RWPE2 (cell line): ENCODE measurements at regions not wholly inside any gene's neighbourhood (a gene's known extent, or its start where the extent isn't known, plus 50 kb on each side); places are given as distances from the start of the nearest gene placed in this dataset.

Experiments
- ATAC-seq: fragments of 200-7000 bp; cut with Tn5 transposase; 3 replicates; pipeline ENCODE4 v1.9.1; 2021; ENCODE audit warnings: low read depth
- DNase-seq: peaks from one replicate; pipeline ENCODE4 v3.0.0-alpha.2; 2020; ENCODE audit warnings: low spot score
- H3K27ac ChIP-seq: fragments of 450-650 bp; 2 replicates; pipeline ENCODE4 v1.5.1; 2017; ENCODE audit warnings: mild to moderate bottlenecking; ENCODE audit not compliant: poor library complexity, severe bottlenecking
- H3K27me3 ChIP-seq: fragments of 250-450 bp; sonication (Bioruptor Pico); 2 replicates; pipeline ENCODE4 v1.5.1; 2021; ENCODE audit warnings: mild to moderate bottlenecking, moderate library complexity; ENCODE audit not compliant: insufficient read depth, poor library complexity, severe bottlenecking
- H3K36me3 ChIP-seq: fragments of 250-450 bp; sonication (Bioruptor Pico); 2 replicates; pipeline ENCODE4 v1.5.1; 2020; ENCODE audit warnings: low read depth, mild to moderate bottlenecking, moderate library complexity
- H3K4me1 ChIP-seq: fragments of 250-450 bp; sonication (Bioruptor Pico); 2 replicates; pipeline ENCODE4 v1.5.1; 2021; ENCODE audit warnings: mild to moderate bottlenecking, moderate library complexity; ENCODE audit not compliant: insufficient read depth, poor library complexity, severe bottlenecking
- H3K4me3 ChIP-seq: fragments of 250-450 bp; sonication (Bioruptor Pico); 2 replicates; pipeline ENCODE4 v1.5.1; 2021; ENCODE audit warnings: mild to moderate bottlenecking, moderate library complexity; ENCODE audit not compliant: severe bottlenecking
- H3K9me3 ChIP-seq: fragments of 250-450 bp; sonication (Bioruptor Pico); 2 replicates; pipeline ENCODE4 v1.5.1; 2021; ENCODE audit warnings: mild to moderate bottlenecking, moderate library complexity; ENCODE audit not compliant: severe bottlenecking
- CTCF ChIP-seq: fragments of 450-650 bp; IDR thresholded peaks from one replicate; pipeline ENCODE4 v1.5.1; 2017; ENCODE audit warnings: mild to moderate bottlenecking, moderate library complexity; ENCODE audit not compliant: poor library complexity, severe bottlenecking

GRCh38 chr11:119863851-119864601, 135.0 kb upstream of the NECTIN1 start:
- H3K4me1 ChIP-seq = peaks cover 5% of the 10 kb centered on the region
- no peaks in the 10 kb centered on the region for H3K9me3 ChIP-seq
- no peak overlapping the region for H3K4me3 ChIP-seq
- DNase-seq (no peak), ATAC-seq (no peak)
- H3K27ac ChIP-seq = no peak overlapping the region
- H3K27me3 ChIP-seq = no peaks in the 10 kb centered on the region
- H3K36me3 ChIP-seq = no peaks in the 10 kb centered on the region
- no peak for TF ChIP-seq CTCF

GRCh38 chr11:119863236-119863635, 134.2 kb upstream of the NECTIN1 start:
- Histone ChIP-seq H3K9me3 (no peaks in the 10 kb centered on the region), H3K4me3 (no peak overlapping the region), H3K27me3 (no peaks in the 10 kb centered on the region), H3K36me3 (no peaks in the 10 kb centered on the region), H3K4me1 (peaks cover 5% of the 10 kb centered on the region), H3K27ac (no peak overlapping the region)
- no peak for DNase-seq
- no peak for ATAC-seq
- no peak for TF ChIP-seq CTCF

GRCh38 chr11:119861160-119861559, 132.2 kb upstream of the NECTIN1 start:
- ATAC-seq (no peak), DNase-seq (no peak)
- no peaks in the 10 kb centered on the region for H3K36me3 ChIP-seq
- H3K4me3 ChIP-seq = no peak overlapping the region
- H3K9me3 ChIP-seq = no peaks in the 10 kb centered on the region
- no peak overlapping the region for H3K27ac ChIP-seq
- no peak for TF ChIP-seq CTCF
- peaks cover 5% of the 10 kb centered on the region for H3K4me1 ChIP-seq
- no peaks in the 10 kb centered on the region for H3K27me3 ChIP-seq

GRCh38 chr11:119860561-119861094, 131.6 kb upstream of the NECTIN1 start:
- Histone ChIP-seq H3K36me3 (no peaks in the 10 kb centered on the region), H3K4me3 (no peak overlapping the region), H3K27me3 (no peaks in the 10 kb centered on the region), H3K9me3 (no peaks in the 10 kb centered on the region), H3K4me1 (peaks cover 5% of the 10 kb centered on the region), H3K27ac (no peak overlapping the region)
- ATAC-seq = peak; percentile 60; the same call in 2 of the 3 replicates
- no peak for DNase-seq
- no peak for TF ChIP-seq CTCF

GRCh38 chr11:119859684-119860083, 130.7 kb upstream of the NECTIN1 start:
- Histone ChIP-seq H3K4me1 (peaks cover 5% of the 10 kb centered on the region), H3K27me3 (no peaks in the 10 kb centered on the region), H3K36me3 (no peaks in the 10 kb centered on the region), H3K4me3 (no peak overlapping the region), H3K27ac (no peak overlapping the region), H3K9me3 (no peaks in the 10 kb centered on the region)
- no peak for DNase-seq
- TF ChIP-seq CTCF = no peak
- no peak for ATAC-seq
